Astrocyte of the spinal cord (primary cell): ENCODE measurements at regions not wholly inside any gene's neighbourhood (a gene's known extent, or its start where the extent isn't known, plus 50 kb on each side); places are given as distances from the start of the nearest gene placed in this dataset.
"Not testable (repeated sequence)": the region's sequence is repeated elsewhere in the genome, so short reads cannot be mapped to it uniquely, and the experiment has no call there.

Experiments used
- DNase-seq: peaks from one replicate; pipeline ENCODE4 v3.0.0; 2011; ENCODE audit warnings: low read depth, low spot score
- H3K4me3 ChIP-seq: 2 replicates; pipeline ENCODE4 v1.5.1; 2011; ENCODE audit warnings: low read depth, mild to moderate bottlenecking, low read length, moderate library complexity
- CTCF ChIP-seq: IDR thresholded peaks from 2 replicates; pipeline ENCODE4 v1.5.1; 2012; ENCODE audit warnings: low read depth, mild to moderate bottlenecking, low read length, inconsistent platforms
- in situ Hi-C: cut with HindIII; loops from 2 replicates; pipeline ENCODE4 v1.10.0; 2017; ENCODE audit warnings: low sequenced_read_pairs

- in situ Hi-C loops, result no loop called here
- TF ChIP-seq CTCF, result peak; percentile 50
- H3K4me3 ChIP-seq, result no peak overlapping the region
- peak; percentile 48 for DNase-seq
These were observed 259.2 kb downstream of the IKZF2 start for GRCh38 chr2:212892193-212892592.

- no peak for TF ChIP-seq CTCF
- no peak overlapping the region for H3K4me3 ChIP-seq
- in situ Hi-C loops, result no loop called here
These were observed 259.8 kb downstream of the IKZF2 start for GRCh38 chr2:212891580-212891979.

GRCh38 chr2:212882626-212883025 is 268.8 kb downstream of the IKZF2 start:
- DNase-seq, result no peak
- in situ Hi-C loops, result no loop called here
- TF ChIP-seq CTCF, result no peak
- no peak overlapping the region for H3K4me3 ChIP-seq

More at GRCh38 chr2:212891580-212891979, 259.8 kb downstream of the IKZF2 start:
- DNase-seq, result no peak

- in situ Hi-C loops, DNase-seq, H3K4me3 ChIP-seq: not testable (repeated sequence)
These were observed 274.9 kb downstream of the IKZF2 start for GRCh38 chr2:212876556-212876955.

GRCh38 chr2:212875950-212876349 is 275.5 kb downstream of the IKZF2 start:
- H3K4me3 ChIP-seq, in situ Hi-C loops, DNase-seq: not testable (repeated sequence)

- H3K4me3 ChIP-seq, result no peak overlapping the region
- no peak for DNase-seq
- in situ Hi-C loops, result no loop called here
- no peak for TF ChIP-seq CTCF
These were observed 278.2 kb downstream of the IKZF2 start for GRCh38 chr2:212873256-212873655.

- DNase-seq, result no peak
- no peak overlapping the region for H3K4me3 ChIP-seq
- no peak for TF ChIP-seq CTCF
- in situ Hi-C loops, result no loop called here
These were observed 279.8 kb downstream of the IKZF2 start for GRCh38 chr2:212871597-212871996.

- DNase-seq, result no peak
- H3K4me3 ChIP-seq, result no peak overlapping the region
- TF ChIP-seq CTCF, result no peak
- in situ Hi-C loops, result no loop called here
These were observed 287.2 kb downstream of the IKZF2 start for GRCh38 chr2:212864186-212864585.
